ENCODE measurements at regions not wholly inside any gene's neighbourhood (a gene's known extent, or its start where the extent isn't known, plus 50 kb on each side); places are given as distances from the start of the nearest gene placed in this dataset.

- no peaks in the 10 kb centered on the region for H3K4me1 ChIP-seq (ENCODE audit: control insufficient read depth, extremely low read depth, insufficient read depth, low read length)
- no peak overlapping the region for H3K9ac ChIP-seq (ENCODE audit: insufficient read depth, low read length)
- no peak overlapping the region for H3K4me2 ChIP-seq (ENCODE audit: extremely low read depth, insufficient read depth, low read length)
- no peaks in the 10 kb centered on the region for H3K9me3 ChIP-seq (ENCODE audit: control insufficient read depth, insufficient read depth, low read depth, low read length)
- H2AFZ ChIP-seq (ENCODE audit: low read length) = no peak overlapping the region
- no peak overlapping the region for H3K27ac ChIP-seq (ENCODE audit: insufficient read depth, low read length)
- H3K36me3 ChIP-seq (ENCODE audit: control insufficient read depth, insufficient read depth, low read length) = no peaks in the 10 kb centered on the region
- TF ChIP-seq EZH2 (IDR thresholded peaks at IDR 0.05; ENCODE audit: low read length, missing control alignments) = no peak
- no peak for TF ChIP-seq CTCF (conservative IDR thresholded peaks at IDR 0.05 in 1 of 2, IDR thresholded peaks at IDR 0.05 in 1 of 2; ENCODE audit: low read depth in 1 of 2, low read length in 2 of 2)
- no peak for DNase-seq (ENCODE audit: low read depth in 2 of 2)
- H3K4me3 ChIP-seq (replicated peaks in 1 of 4; ENCODE audit: control extremely low read depth in 1 of 4, insufficient read depth in 1 of 4, low read depth in 3 of 4, low read length in 4 of 4) = no peak overlapping the region
- H4K20me1 ChIP-seq (ENCODE audit: control insufficient read depth, extremely low read depth, insufficient read depth, low read length) = no peaks in the 10 kb centered on the region
- H3K27me3 ChIP-seq (ENCODE audit: control insufficient read depth, insufficient read depth, low read length) = peaks cover 2% of the 10 kb centered on the region
- no peaks in the 10 kb centered on the region for H3K79me2 ChIP-seq (ENCODE audit: control insufficient read depth, insufficient read depth, low read length)
These were observed 70.1 kb downstream of the ZNF641 start for GRCh38 chr12:48280572-48280971.

- Histone ChIP-seq H3K9ac (ENCODE audit: insufficient read depth, low read length) (no peak overlapping the region), H3K4me2 (ENCODE audit: extremely low read depth, insufficient read depth, low read length) (no peak overlapping the region), H4K20me1 (ENCODE audit: control insufficient read depth, extremely low read depth, insufficient read depth, low read length) (no peaks in the 10 kb centered on the region), H2AFZ (ENCODE audit: low read length) (no peak overlapping the region), H3K4me3 (replicated peaks in 1 of 4; ENCODE audit: control extremely low read depth in 1 of 4, insufficient read depth in 1 of 4, low read depth in 3 of 4, low read length in 4 of 4) (no peak overlapping the region), H3K4me1 (ENCODE audit: control insufficient read depth, extremely low read depth, insufficient read depth, low read length) (no peaks in the 10 kb centered on the region), H3K36me3 (ENCODE audit: control insufficient read depth, insufficient read depth, low read length) (no peaks in the 10 kb centered on the region), H3K27ac (ENCODE audit: insufficient read depth, low read length) (no peak overlapping the region), H3K9me3 (ENCODE audit: control insufficient read depth, insufficient read depth, low read depth, low read length) (no peaks in the 10 kb centered on the region), H3K27me3 (ENCODE audit: control insufficient read depth, insufficient read depth, low read length) (peaks cover 2% of the 10 kb centered on the region), H3K79me2 (ENCODE audit: control insufficient read depth, insufficient read depth, low read length) (no peaks in the 10 kb centered on the region)
- no peak for DNase-seq (ENCODE audit: low read depth in 2 of 2)
- TF ChIP-seq CTCF (conservative IDR thresholded peaks at IDR 0.05 in 1 of 2, IDR thresholded peaks at IDR 0.05 in 1 of 2; ENCODE audit: low read depth in 1 of 2, low read length in 2 of 2) (no peak), EZH2 (IDR thresholded peaks at IDR 0.05; ENCODE audit: low read length, missing control alignments) (no peak)
These were observed 71.1 kb downstream of the ZNF641 start for GRCh38 chr12:48279601-48280000.

GRCh38 chr12:48279101-48279500 is 71.6 kb downstream of the ZNF641 start:
- H3K27me3 ChIP-seq (ENCODE audit: control insufficient read depth, insufficient read depth, low read length) = peaks cover 2% of the 10 kb centered on the region
- H3K4me1 ChIP-seq (ENCODE audit: control insufficient read depth, extremely low read depth, insufficient read depth, low read length) = no peaks in the 10 kb centered on the region
- H2AFZ ChIP-seq (ENCODE audit: low read length) = no peak overlapping the region
- no peak overlapping the region for H3K4me2 ChIP-seq (ENCODE audit: extremely low read depth, insufficient read depth, low read length)
- no peak for DNase-seq (ENCODE audit: low read depth in 2 of 2)
- H3K79me2 ChIP-seq (ENCODE audit: control insufficient read depth, insufficient read depth, low read length) = no peaks in the 10 kb centered on the region
- no peak overlapping the region for H3K9ac ChIP-seq (ENCODE audit: insufficient read depth, low read length)
- no peak overlapping the region for H3K27ac ChIP-seq (ENCODE audit: insufficient read depth, low read length)
- H3K9me3 ChIP-seq (ENCODE audit: control insufficient read depth, insufficient read depth, low read depth, low read length) = no peaks in the 10 kb centered on the region
- TF ChIP-seq CTCF (conservative IDR thresholded peaks at IDR 0.05 in 1 of 2, IDR thresholded peaks at IDR 0.05 in 1 of 2; ENCODE audit: low read depth in 1 of 2, low read length in 2 of 2) (no peak), EZH2 (IDR thresholded peaks at IDR 0.05; ENCODE audit: low read length, missing control alignments) (no peak)
- H4K20me1 ChIP-seq (ENCODE audit: control insufficient read depth, extremely low read depth, insufficient read depth, low read length) = no peaks in the 10 kb centered on the region
- H3K4me3 ChIP-seq (replicated peaks in 1 of 4; ENCODE audit: control extremely low read depth in 1 of 4, insufficient read depth in 1 of 4, low read depth in 3 of 4, low read length in 4 of 4) = no peak overlapping the region
- no peaks in the 10 kb centered on the region for H3K36me3 ChIP-seq (ENCODE audit: control insufficient read depth, insufficient read depth, low read length)
